ENCODE measurements at regions not wholly inside any gene's neighbourhood (a gene's known extent, or its start where the extent isn't known, plus 50 kb on each side); places are given as distances from the start of the nearest gene placed in this dataset.

DNA sequence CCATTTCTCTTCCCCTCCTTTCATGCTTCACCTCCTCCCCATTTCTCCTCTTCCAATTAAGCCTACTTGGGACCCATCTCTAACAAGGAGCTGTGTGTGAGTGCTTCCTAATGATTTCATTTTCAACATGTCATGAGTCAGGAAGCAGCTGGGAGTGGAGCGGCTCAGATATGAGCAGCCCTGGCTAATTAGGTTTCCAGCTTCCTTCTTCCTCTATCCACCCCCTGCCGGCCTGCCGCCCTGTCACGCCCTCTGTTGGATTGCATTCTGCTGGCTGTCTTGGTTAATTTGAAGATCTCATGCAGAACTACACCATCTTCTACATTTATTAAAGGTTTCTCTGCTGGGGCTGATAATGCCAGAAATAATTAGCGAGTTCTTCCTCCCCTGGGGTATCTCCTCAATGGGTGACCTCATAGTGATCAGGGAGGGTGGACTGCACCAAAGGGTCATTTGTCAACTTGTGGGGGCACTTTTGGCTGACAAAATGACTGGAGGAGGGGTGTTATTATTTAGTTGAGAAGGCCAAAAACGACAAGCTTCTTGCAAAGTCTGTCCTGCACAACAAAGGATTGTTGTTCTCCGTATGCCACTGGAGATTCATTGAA is 300.9 kb upstream of the SRRM4 start:
- no peak overlapping the region for H3K4me3 ChIP-seq (ENCODE audit: low read length)
- H2AFZ ChIP-seq (ENCODE audit: low read depth, low read length), result no peak overlapping the region
- H3K9ac ChIP-seq (ENCODE audit: low read length), result no peak overlapping the region
- H3K9me3 ChIP-seq (ENCODE audit: low read length), result no peaks in the 10 kb centered on the region
- H3K36me3 ChIP-seq (ENCODE audit: insufficient read depth, low read length), result no peaks in the 10 kb centered on the region
- no peaks in the 10 kb centered on the region for H3K27me3 ChIP-seq (ENCODE audit: insufficient read depth, low read depth, low read length)
- H3K9me2 ChIP-seq (ENCODE audit: insufficient read depth, low read length), result no peaks in the 10 kb centered on the region
- H4K20me1 ChIP-seq (ENCODE audit: insufficient read depth), result no peaks in the 10 kb centered on the region
- no peak overlapping the region for H3K27ac ChIP-seq (ENCODE audit: low read length)
- TF ChIP-seq POLR2AphosphoS5 (IDR thresholded peaks at IDR 0.05) (no peak), EZH2 (IDR thresholded peaks at IDR 0.05; ENCODE audit: borderline replicate concordance, insufficient read depth, low read length, poor library complexity, severe bottlenecking) (no peak), TAF1 (IDR thresholded peaks at IDR 0.05; ENCODE audit: low read depth) (no peak), REST (IDR thresholded peaks at IDR 0.05; ENCODE audit: borderline replicate concordance) (no peak), MXI1 (conservative IDR thresholded peaks at IDR 0.05; ENCODE audit: poor library complexity, severe bottlenecking) (no peak), EP300 (conservative IDR thresholded peaks at IDR 0.05; ENCODE audit: poor library complexity, severe bottlenecking) (no peak), RAD21 (conservative IDR thresholded peaks at IDR 0.05) (no peak), SMC3 (conservative IDR thresholded peaks at IDR 0.05; ENCODE audit: poor library complexity) (no peak)
- TF ChIP-seq, protein P1, sequence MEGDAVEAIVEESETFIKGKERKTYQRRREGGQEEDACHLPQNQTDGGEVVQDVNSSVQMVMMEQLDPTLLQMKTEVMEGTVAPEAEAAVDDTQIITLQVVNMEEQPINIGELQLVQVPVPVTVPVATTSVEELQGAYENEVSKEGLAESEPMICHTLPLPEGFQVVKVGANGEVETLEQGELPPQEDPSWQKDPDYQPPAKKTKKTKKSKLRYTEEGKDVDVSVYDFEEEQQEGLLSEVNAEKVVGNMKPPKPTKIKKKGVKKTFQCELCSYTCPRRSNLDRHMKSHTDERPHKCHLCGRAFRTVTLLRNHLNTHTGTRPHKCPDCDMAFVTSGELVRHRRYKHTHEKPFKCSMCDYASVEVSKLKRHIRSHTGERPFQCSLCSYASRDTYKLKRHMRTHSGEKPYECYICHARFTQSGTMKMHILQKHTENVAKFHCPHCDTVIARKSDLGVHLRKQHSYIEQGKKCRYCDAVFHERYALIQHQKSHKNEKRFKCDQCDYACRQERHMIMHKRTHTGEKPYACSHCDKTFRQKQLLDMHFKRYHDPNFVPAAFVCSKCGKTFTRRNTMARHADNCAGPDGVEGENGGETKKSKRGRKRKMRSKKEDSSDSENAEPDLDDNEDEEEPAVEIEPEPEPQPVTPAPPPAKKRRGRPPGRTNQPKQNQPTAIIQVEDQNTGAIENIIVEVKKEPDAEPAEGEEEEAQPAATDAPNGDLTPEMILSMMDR (IDR thresholded peaks at IDR 0.05; ENCODE audit: poor library complexity, severe bottlenecking), result no peak
- H3K4me2 ChIP-seq (ENCODE audit: low read length), result no peak overlapping the region
- H3K79me2 ChIP-seq (replicated peaks; ENCODE audit: insufficient read depth, low read length), result no peaks in the 10 kb centered on the region
- H3F3A ChIP-seq (ENCODE audit: insufficient read depth, low read length, poor library complexity, severe bottlenecking), result no peaks in the 10 kb centered on the region

- Histone ChIP-seq H3K36me3 (ENCODE audit: insufficient read depth, low read length) (no peaks in the 10 kb centered on the region), H3K9me2 (ENCODE audit: insufficient read depth, low read length) (no peaks in the 10 kb centered on the region), H3F3A (ENCODE audit: insufficient read depth, low read length, poor library complexity, severe bottlenecking) (no peaks in the 10 kb centered on the region), H3K4me2 (ENCODE audit: low read length) (no peak overlapping the region), H3K27me3 (ENCODE audit: insufficient read depth, low read depth, low read length) (no peaks in the 10 kb centered on the region), H4K20me1 (ENCODE audit: insufficient read depth) (no peaks in the 10 kb centered on the region), H3K9me3 (ENCODE audit: low read length) (no peaks in the 10 kb centered on the region), H3K4me3 (ENCODE audit: low read length) (no peak overlapping the region), H3K27ac (ENCODE audit: low read length) (no peak overlapping the region), H2AFZ (ENCODE audit: low read depth, low read length) (no peak overlapping the region), H3K9ac (ENCODE audit: low read length) (no peak overlapping the region), H3K79me2 (replicated peaks; ENCODE audit: insufficient read depth, low read length) (no peaks in the 10 kb centered on the region)
- no peak for TF ChIP-seq EZH2 (IDR thresholded peaks at IDR 0.05; ENCODE audit: borderline replicate concordance, insufficient read depth, low read length, poor library complexity, severe bottlenecking)
- no peak for TF ChIP-seq SMC3 (conservative IDR thresholded peaks at IDR 0.05; ENCODE audit: poor library complexity)
- no peak for TF ChIP-seq TAF1 (IDR thresholded peaks at IDR 0.05; ENCODE audit: low read depth)
- TF ChIP-seq MXI1 (conservative IDR thresholded peaks at IDR 0.05; ENCODE audit: poor library complexity, severe bottlenecking), result no peak
- no peak for TF ChIP-seq POLR2AphosphoS5 (IDR thresholded peaks at IDR 0.05)
These were observed 298.7 kb upstream of the SRRM4 start for GRCh38 chr12:118682656-118683055.
